Esophagus squamous epithelium (tissue), 4 donors: ENCODE measurements at regions not wholly inside any gene's neighbourhood (a gene's known extent, or its start where the extent isn't known, plus 50 kb on each side); places are given as distances from the start of the nearest gene placed in this dataset.

Experiments used
- POLR2A ChIP-seq, 4 donors: fragments of 450-650 bp; IDR thresholded peaks; one replicate each; pipeline ENCODE4 v1.6.1; 2017; ENCODE audit warnings: antibody characterized with exemption in 4 of 4, mild to moderate bottlenecking in 4 of 4, moderate library complexity in 3 of 4
- TF ChIP-seq, protein P1 (sequence below), 6 experiments: fragments of 450-650 bp in 4 of 6; fragments of 200-600 bp in 2 of 6; sonication (generic) in 2 of 6; IDR thresholded peaks; one replicate each; pipeline ENCODE4 v1.5.1; 2016 to 2019; ENCODE audit warnings: antibody characterized with exemption in 6 of 6, mild to moderate bottlenecking in 4 of 6, moderate library complexity in 4 of 6

DNA sequence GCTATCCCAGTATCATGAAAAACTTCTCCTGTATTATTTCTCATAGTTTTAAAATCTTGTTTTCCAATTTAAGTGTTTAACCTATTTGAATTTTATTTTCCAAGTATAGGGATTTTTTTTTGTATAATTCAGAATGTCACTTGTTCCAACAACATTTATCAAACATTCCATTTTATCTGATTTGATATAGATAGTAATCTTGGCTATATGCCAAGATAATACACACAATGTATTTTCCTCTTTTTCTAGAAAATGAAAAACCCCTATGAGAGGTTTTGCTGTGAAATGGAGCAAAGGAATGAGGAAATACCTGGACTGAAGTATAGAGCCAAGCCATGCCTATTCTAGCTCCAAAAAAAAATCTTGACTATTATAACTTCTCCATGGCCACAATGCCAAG is 628.9 kb downstream of the HTR1B start:
- TF ChIP-seq, protein P1, sequence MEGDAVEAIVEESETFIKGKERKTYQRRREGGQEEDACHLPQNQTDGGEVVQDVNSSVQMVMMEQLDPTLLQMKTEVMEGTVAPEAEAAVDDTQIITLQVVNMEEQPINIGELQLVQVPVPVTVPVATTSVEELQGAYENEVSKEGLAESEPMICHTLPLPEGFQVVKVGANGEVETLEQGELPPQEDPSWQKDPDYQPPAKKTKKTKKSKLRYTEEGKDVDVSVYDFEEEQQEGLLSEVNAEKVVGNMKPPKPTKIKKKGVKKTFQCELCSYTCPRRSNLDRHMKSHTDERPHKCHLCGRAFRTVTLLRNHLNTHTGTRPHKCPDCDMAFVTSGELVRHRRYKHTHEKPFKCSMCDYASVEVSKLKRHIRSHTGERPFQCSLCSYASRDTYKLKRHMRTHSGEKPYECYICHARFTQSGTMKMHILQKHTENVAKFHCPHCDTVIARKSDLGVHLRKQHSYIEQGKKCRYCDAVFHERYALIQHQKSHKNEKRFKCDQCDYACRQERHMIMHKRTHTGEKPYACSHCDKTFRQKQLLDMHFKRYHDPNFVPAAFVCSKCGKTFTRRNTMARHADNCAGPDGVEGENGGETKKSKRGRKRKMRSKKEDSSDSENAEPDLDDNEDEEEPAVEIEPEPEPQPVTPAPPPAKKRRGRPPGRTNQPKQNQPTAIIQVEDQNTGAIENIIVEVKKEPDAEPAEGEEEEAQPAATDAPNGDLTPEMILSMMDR (IDR thresholded peaks at IDR 0.05), result no peak
- no peak for TF ChIP-seq POLR2A (IDR thresholded peaks at IDR 0.05)
